Hepatocyte (in vitro differentiated cells): ENCODE measurements at regions not wholly inside any gene's neighbourhood (a gene's known extent, or its start where the extent isn't known, plus 50 kb on each side); places are given as distances from the start of the nearest gene placed in this dataset.

Experiments used
- DNase-seq: peaks from one replicate; pipeline ENCODE4 v3.0.0-alpha.2; 2016; ENCODE audit warnings: low spot score
- H2AFZ ChIP-seq: fragments of 200-600 bp; sonication (generic); 2 replicates; pipeline ENCODE4 v1.6.0; 2016; ENCODE audit warnings: antibody characterized with exemption, mild to moderate bottlenecking
- H3K27ac ChIP-seq: fragments of 200-600 bp; sonication (generic); 2 replicates; pipeline ENCODE4 v1.5.1; 2016; ENCODE audit warnings: mild to moderate bottlenecking
- H3K27me3 ChIP-seq: fragments of 200-600 bp; sonication (generic); 2 replicates; pipeline ENCODE4 v1.6.1; 2016
- H3K36me3 ChIP-seq: fragments of 200-600 bp; sonication (generic); replicated peaks from 2 replicates; pipeline ENCODE4 v1.5.1; 2016; ENCODE audit warnings: low read depth; ENCODE audit not compliant: insufficient read depth
- H3K4me1 ChIP-seq: fragments of 200-600 bp; sonication (generic); 2 replicates; pipeline ENCODE4 v1.5.1; 2016; ENCODE audit warnings: mild to moderate bottlenecking, moderate library complexity; ENCODE audit not compliant: insufficient read depth
- H3K4me2 ChIP-seq: fragments of 200-600 bp; sonication (generic); 2 replicates; pipeline ENCODE4 v1.6.0; 2016
- H3K4me3 ChIP-seq: fragments of 200-600 bp; sonication (generic); 2 replicates; pipeline ENCODE4 v1.5.1; 2016; ENCODE audit warnings: mild to moderate bottlenecking
- H3K79me2 ChIP-seq: fragments of 200-600 bp; sonication (generic); 2 replicates; pipeline ENCODE4 v1.6.0; 2017; ENCODE audit warnings: mild to moderate bottlenecking
- H3K9me2 ChIP-seq: fragments of 200-600 bp; sonication (generic); replicated peaks from 2 replicates; pipeline ENCODE4 v1.6.0; 2017; ENCODE audit warnings: mild to moderate bottlenecking; ENCODE audit not compliant: insufficient read depth
- H3K9me3 ChIP-seq: fragments of 200-600 bp; sonication (generic); 2 replicates; pipeline ENCODE4 v1.5.1; 2016; ENCODE audit warnings: low read depth, mild to moderate bottlenecking
- H4K20me1 ChIP-seq: fragments of 200-600 bp; sonication (generic); 2 replicates; pipeline ENCODE4 v1.6.0; 2016; ENCODE audit warnings: mild to moderate bottlenecking; ENCODE audit not compliant: insufficient read depth, poor library complexity, severe bottlenecking
- EZH2 ChIP-seq: fragments of 200-600 bp; sonication (generic); IDR thresholded peaks from 2 replicates; pipeline ENCODE4 v1.6.1; 2016; ENCODE audit warnings: antibody characterized with exemption, mild to moderate bottlenecking, borderline replicate concordance
- EZH2phosphoT487 ChIP-seq: fragments of 200-600 bp; sonication (generic); IDR thresholded peaks from one replicate; pipeline ENCODE4 v1.6.1; 2018; ENCODE audit warnings: antibody characterized with exemption, mild to moderate bottlenecking, low read depth, moderate library complexity; ENCODE audit not compliant: unreplicated experiment, severe bottlenecking
- WGBS: methylation state at CpG from one replicate; pipeline ENCODE4 v1.1.6; 2016; ENCODE audit warnings: low lambda C conversion rate; ENCODE audit errors: missing lambda C conversion rate; 5-methylcytosine and 5-hydroxymethylcytosine counted together
- TF ChIP-seq, protein P1 (sequence below): fragments of 200-600 bp; sonication (generic); IDR thresholded peaks from 2 replicates; pipeline ENCODE4 v1.5.1; 2016; ENCODE audit warnings: antibody characterized with exemption, mild to moderate bottlenecking; ENCODE audit not compliant: poor library complexity

DNA sequence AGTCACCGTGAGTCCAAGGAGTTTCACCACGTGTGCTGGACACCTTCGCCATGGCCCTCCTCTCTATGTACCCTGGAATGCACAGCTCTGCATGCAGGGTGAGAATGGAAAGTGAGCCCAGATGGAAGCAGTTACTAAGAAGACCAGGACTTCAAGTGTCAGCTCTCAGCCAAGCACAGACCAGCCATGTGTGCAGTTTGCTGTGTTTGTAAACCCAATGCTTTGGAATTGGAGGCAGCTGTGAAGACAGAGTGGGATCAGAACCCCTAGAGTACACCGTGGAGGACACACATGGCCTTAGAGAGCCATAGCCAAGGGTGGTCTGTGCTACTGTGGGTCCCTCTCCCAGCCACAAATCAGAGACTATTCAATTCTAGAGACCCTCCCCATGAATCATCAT, 655.5 kb upstream of the ID2 start:
- Histone ChIP-seq H3K27me3 (no peaks in the 10 kb centered on the region), H3K4me3 (no peak overlapping the region), H3K79me2 (no peaks in the 10 kb centered on the region), H2AFZ (no peak overlapping the region), H3K36me3 (no peaks in the 10 kb centered on the region), H3K9me2 (no peaks in the 10 kb centered on the region), H3K4me2 (no peak overlapping the region), H3K9me3 (no peaks in the 10 kb centered on the region), H4K20me1 (no peaks in the 10 kb centered on the region), H3K4me1 (no peaks in the 10 kb centered on the region), H3K27ac (no peak overlapping the region)
- WGBS = 94% methylated on average over 4 of the region's 4 CpGs
- DNase-seq = no peak
- TF ChIP-seq, protein P1, sequence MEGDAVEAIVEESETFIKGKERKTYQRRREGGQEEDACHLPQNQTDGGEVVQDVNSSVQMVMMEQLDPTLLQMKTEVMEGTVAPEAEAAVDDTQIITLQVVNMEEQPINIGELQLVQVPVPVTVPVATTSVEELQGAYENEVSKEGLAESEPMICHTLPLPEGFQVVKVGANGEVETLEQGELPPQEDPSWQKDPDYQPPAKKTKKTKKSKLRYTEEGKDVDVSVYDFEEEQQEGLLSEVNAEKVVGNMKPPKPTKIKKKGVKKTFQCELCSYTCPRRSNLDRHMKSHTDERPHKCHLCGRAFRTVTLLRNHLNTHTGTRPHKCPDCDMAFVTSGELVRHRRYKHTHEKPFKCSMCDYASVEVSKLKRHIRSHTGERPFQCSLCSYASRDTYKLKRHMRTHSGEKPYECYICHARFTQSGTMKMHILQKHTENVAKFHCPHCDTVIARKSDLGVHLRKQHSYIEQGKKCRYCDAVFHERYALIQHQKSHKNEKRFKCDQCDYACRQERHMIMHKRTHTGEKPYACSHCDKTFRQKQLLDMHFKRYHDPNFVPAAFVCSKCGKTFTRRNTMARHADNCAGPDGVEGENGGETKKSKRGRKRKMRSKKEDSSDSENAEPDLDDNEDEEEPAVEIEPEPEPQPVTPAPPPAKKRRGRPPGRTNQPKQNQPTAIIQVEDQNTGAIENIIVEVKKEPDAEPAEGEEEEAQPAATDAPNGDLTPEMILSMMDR = no peak
- no peak for TF ChIP-seq EZH2
- no peak for TF ChIP-seq EZH2phosphoT487

- 94% methylated on average over 11 of the region's 11 CpGs for WGBS
- H2AFZ ChIP-seq = no peak overlapping the region
- TF ChIP-seq, protein P1 = no peak
- TF ChIP-seq EZH2 = no peak
- no peak for TF ChIP-seq EZH2phosphoT487
- H4K20me1 ChIP-seq = no peaks in the 10 kb centered on the region
- H3K4me1 ChIP-seq = no peaks in the 10 kb centered on the region
- no peak overlapping the region for H3K27ac ChIP-seq
- no peak overlapping the region for H3K4me3 ChIP-seq
- H3K9me2 ChIP-seq = no peaks in the 10 kb centered on the region
- no peaks in the 10 kb centered on the region for H3K36me3 ChIP-seq
- no peaks in the 10 kb centered on the region for H3K79me2 ChIP-seq
- no peak for DNase-seq
- H3K27me3 ChIP-seq = no peaks in the 10 kb centered on the region
- H3K9me3 ChIP-seq = no peaks in the 10 kb centered on the region
- H3K4me2 ChIP-seq = no peak overlapping the region
Observed at GRCh38 chr2:8027387-8027786, 654.5 kb upstream of the ID2 start.

- no peaks in the 10 kb centered on the region for H3K9me2 ChIP-seq
- no peak overlapping the region for H3K4me3 ChIP-seq
- H3K4me1 ChIP-seq = no peaks in the 10 kb centered on the region
- no peaks in the 10 kb centered on the region for H4K20me1 ChIP-seq
- TF ChIP-seq, protein P1 = no peak
- no peak for TF ChIP-seq EZH2
- no peak for TF ChIP-seq EZH2phosphoT487
- H3K36me3 ChIP-seq = no peaks in the 10 kb centered on the region
- no peaks in the 10 kb centered on the region for H3K9me3 ChIP-seq
- H3K4me2 ChIP-seq = no peak overlapping the region
- 97% methylated on average over 11 of the region's 21 CpGs for WGBS
- no peaks in the 10 kb centered on the region for H3K27me3 ChIP-seq
- H3K27ac ChIP-seq = no peak overlapping the region
- no peak for DNase-seq
- no peak overlapping the region for H2AFZ ChIP-seq
- H3K79me2 ChIP-seq = no peaks in the 10 kb centered on the region
Observed at GRCh38 chr2:8028036-8028435, 653.8 kb upstream of the ID2 start.

- Histone ChIP-seq H3K27ac (no peak overlapping the region), H3K4me3 (no peak overlapping the region)
- TF ChIP-seq EZH2 (no peak), EZH2phosphoT487 (no peak)
- TF ChIP-seq, protein P1 = no peak
Observed at GRCh38 chr2:8028436-8028835, 653.4 kb upstream of the ID2 start.

More at GRCh38 chr2:8028436-8028835, 653.4 kb upstream of the ID2 start:
- H3K79me2 ChIP-seq = no peaks in the 10 kb centered on the region
- H3K4me2 ChIP-seq = no peak overlapping the region
- DNase-seq = no peak
- no peaks in the 10 kb centered on the region for H3K4me1 ChIP-seq
- no peaks in the 10 kb centered on the region for H3K9me2 ChIP-seq
- H4K20me1 ChIP-seq = no peaks in the 10 kb centered on the region
- no peaks in the 10 kb centered on the region for H3K9me3 ChIP-seq
- 97% methylated on average over 8 of the region's 8 CpGs for WGBS
- no peak overlapping the region for H2AFZ ChIP-seq
- no peaks in the 10 kb centered on the region for H3K36me3 ChIP-seq
- H3K27me3 ChIP-seq = no peaks in the 10 kb centered on the region
